Gastrocnemius medialis (tissue), 4 donors: ENCODE measurements at regions not wholly inside any gene's neighbourhood (a gene's known extent, or its start where the extent isn't known, plus 50 kb on each side); places are given as distances from the start of the nearest gene placed in this dataset.

Experiments used
- CTCF ChIP-seq, 5 experiments: fragments of 450-650 bp in 3 of 5; fragments of 200-600 bp in 2 of 5; sonication (generic) in 2 of 5; IDR thresholded peaks in 4 of 5; conservative IDR thresholded peaks in 1 of 5; 1 replicate in 4 of 5; 2 replicates in 1 of 5; pipeline ENCODE4 v1.5.1; 2016 to 2019; ENCODE audit warnings: antibody characterized with exemption in 5 of 5, mild to moderate bottlenecking in 3 of 5, moderate library complexity in 3 of 5
- POLR2A ChIP-seq, 2 donors: fragments of 450-650 bp; IDR thresholded peaks; one replicate each; pipeline ENCODE4 v1.6.1; 2017; ENCODE audit warnings: antibody characterized with exemption in 2 of 2, mild to moderate bottlenecking in 2 of 2, moderate library complexity in 2 of 2

GRCh38 chr2:122108186-122108585 is 352.7 kb downstream of the TSN start:
- TF ChIP-seq CTCF (IDR thresholded peaks at IDR 0.05 in 4 of 5, conservative IDR thresholded peaks at IDR 0.05 in 1 of 5) (no peak), POLR2A (IDR thresholded peaks at IDR 0.05) (no peak)
